ENCODE measurements at regions not wholly inside any gene's neighbourhood (a gene's known extent, or its start where the extent isn't known, plus 50 kb on each side); places are given as distances from the start of the nearest gene placed in this dataset.

DNA sequence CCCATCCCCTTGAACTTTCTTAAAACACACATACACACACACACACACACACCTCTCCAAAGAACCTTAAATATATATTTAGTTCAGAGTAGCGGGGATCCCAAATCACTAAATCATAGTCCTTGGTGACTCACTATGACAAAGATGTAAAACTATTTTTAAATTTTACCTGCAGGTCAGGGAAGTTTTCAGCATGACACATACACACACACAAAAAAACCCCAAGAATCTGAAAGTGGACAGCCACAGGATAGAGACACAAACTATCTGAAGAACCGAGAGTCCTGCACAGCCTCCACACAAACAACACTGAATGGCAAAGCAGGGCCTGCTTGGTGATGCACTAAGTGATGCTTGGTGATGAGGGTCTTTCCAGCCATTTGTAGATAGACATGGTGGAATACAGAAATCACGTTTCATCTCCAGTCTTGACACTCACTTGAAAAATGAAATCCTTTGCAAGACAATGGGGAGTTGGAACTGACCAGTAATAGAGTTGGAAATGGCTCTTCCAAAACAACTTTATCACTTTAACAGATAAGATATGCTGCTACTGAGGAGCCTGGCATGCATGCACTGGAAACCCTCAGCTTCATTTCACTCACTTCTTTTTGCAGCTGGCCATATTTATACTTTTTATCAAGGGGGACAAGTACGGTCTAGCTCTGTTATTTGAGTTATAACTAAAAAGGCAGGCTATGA is 307.3 kb downstream of the RAPGEF2 start:
- TF ChIP-seq, protein P1, sequence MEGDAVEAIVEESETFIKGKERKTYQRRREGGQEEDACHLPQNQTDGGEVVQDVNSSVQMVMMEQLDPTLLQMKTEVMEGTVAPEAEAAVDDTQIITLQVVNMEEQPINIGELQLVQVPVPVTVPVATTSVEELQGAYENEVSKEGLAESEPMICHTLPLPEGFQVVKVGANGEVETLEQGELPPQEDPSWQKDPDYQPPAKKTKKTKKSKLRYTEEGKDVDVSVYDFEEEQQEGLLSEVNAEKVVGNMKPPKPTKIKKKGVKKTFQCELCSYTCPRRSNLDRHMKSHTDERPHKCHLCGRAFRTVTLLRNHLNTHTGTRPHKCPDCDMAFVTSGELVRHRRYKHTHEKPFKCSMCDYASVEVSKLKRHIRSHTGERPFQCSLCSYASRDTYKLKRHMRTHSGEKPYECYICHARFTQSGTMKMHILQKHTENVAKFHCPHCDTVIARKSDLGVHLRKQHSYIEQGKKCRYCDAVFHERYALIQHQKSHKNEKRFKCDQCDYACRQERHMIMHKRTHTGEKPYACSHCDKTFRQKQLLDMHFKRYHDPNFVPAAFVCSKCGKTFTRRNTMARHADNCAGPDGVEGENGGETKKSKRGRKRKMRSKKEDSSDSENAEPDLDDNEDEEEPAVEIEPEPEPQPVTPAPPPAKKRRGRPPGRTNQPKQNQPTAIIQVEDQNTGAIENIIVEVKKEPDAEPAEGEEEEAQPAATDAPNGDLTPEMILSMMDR (optimal IDR thresholded peaks at IDR 0.05 in 1 of 3, IDR thresholded peaks at IDR 0.05 in 1 of 3, conservative IDR thresholded peaks at IDR 0.05 in 1 of 3; ENCODE audit: extremely low read depth in 1 of 3, insufficient read depth in 2 of 3, low read length in 3 of 3) = no peak
- no peak for TF ChIP-seq EZH2 (IDR thresholded peaks at IDR 0.05; ENCODE audit: low read length)

All from keratinocyte (primary cell).